ENCODE measurements at regions not wholly inside any gene's neighbourhood (a gene's known extent, or its start where the extent isn't known, plus 50 kb on each side); places are given as distances from the start of the nearest gene placed in this dataset.

GRCh38 chr1:201720522-201720844 is 108.5 kb upstream of the IPO9 start:
- ATAC-seq, result no peak
- TF ChIP-seq PPARA (CRISPR knock-in tag; IDR thresholded peaks at IDR 0.05; ENCODE audit: borderline replicate concordance) (no peak), CSDC2 (CRISPR knock-in tag; IDR thresholded peaks at IDR 0.05) (no peak), ARNTL (CRISPR knock-in tag; IDR thresholded peaks at IDR 0.05; ENCODE audit: borderline replicate concordance, low read depth) (no peak), ZNF70 (CRISPR knock-in tag; IDR thresholded peaks at IDR 0.05) (no peak), ZC3H10 (CRISPR knock-in tag; IDR thresholded peaks at IDR 0.05) (no peak), SNAI2 (CRISPR knock-in tag; IDR thresholded peaks at IDR 0.05) (no peak), CREB5 (CRISPR knock-in tag; IDR thresholded peaks at IDR 0.05; ENCODE audit: low read depth) (no peak), TSHZ2 (CRISPR knock-in tag; IDR thresholded peaks at IDR 0.05) (no peak), TCF4 (CRISPR knock-in tag; IDR thresholded peaks at IDR 0.05; ENCODE audit: borderline replicate concordance) (no peak), BACH2 (CRISPR knock-in tag; IDR thresholded peaks at IDR 0.05; ENCODE audit: borderline replicate concordance) (no peak), ESRRG (CRISPR knock-in tag; IDR thresholded peaks at IDR 0.05) (no peak), TOX (CRISPR knock-in tag; IDR thresholded peaks at IDR 0.05; ENCODE audit: borderline replicate concordance) (no peak), ZNF565 (CRISPR knock-in tag; conservative IDR thresholded peaks at IDR 0.05; ENCODE audit: low read depth) (no peak), PATZ1 (CRISPR knock-in tag; IDR thresholded peaks at IDR 0.05; ENCODE audit: borderline replicate concordance) (no peak), POU6F1 (CRISPR knock-in tag; IDR thresholded peaks at IDR 0.05; ENCODE audit: borderline replicate concordance, low read depth) (no peak), RARB (CRISPR knock-in tag; IDR thresholded peaks at IDR 0.05) (no peak)

- TF ChIP-seq OSR1 (CRISPR knock-in tag; IDR thresholded peaks at IDR 0.05) (no peak), TCF4 (CRISPR knock-in tag; IDR thresholded peaks at IDR 0.05; ENCODE audit: borderline replicate concordance) (no peak), ZNF70 (CRISPR knock-in tag; IDR thresholded peaks at IDR 0.05) (no peak), PATZ1 (CRISPR knock-in tag; IDR thresholded peaks at IDR 0.05; ENCODE audit: borderline replicate concordance) (no peak), ZNF8 (CRISPR knock-in tag; IDR thresholded peaks at IDR 0.05) (no peak), GLIS3 (CRISPR knock-in tag; IDR thresholded peaks at IDR 0.05) (no peak), ZFP30 (CRISPR knock-in tag; IDR thresholded peaks at IDR 0.05) (no peak), ZNF565 (CRISPR knock-in tag; conservative IDR thresholded peaks at IDR 0.05; ENCODE audit: low read depth) (no peak), CSRNP3 (CRISPR knock-in tag; IDR thresholded peaks at IDR 0.05) (no peak)
- ATAC-seq, result peak; percentile 70
These were observed 107.6 kb upstream of the IPO9 start for GRCh38 chr1:201721082-201722049.
